Osteoblast (primary cell): ENCODE measurements at regions not wholly inside any gene's neighbourhood (a gene's known extent, or its start where the extent isn't known, plus 50 kb on each side); places are given as distances from the start of the nearest gene placed in this dataset.

ENCODE experiments used
- DNase-seq: peaks from one replicate; pipeline ENCODE4 v3.0.0; 2011; ENCODE audit warnings: low spot score, mixed read lengths; ENCODE audit not compliant: insufficient read length; ENCODE audit errors: missing footprints
- H2AFZ ChIP-seq: 2 replicates; pipeline ENCODE4 v1.6.0; 2011; ENCODE audit warnings: mild to moderate bottlenecking, low read length
- H3K27ac ChIP-seq: 2 replicates; pipeline ENCODE4 v1.5.1; 2011; ENCODE audit warnings: mild to moderate bottlenecking, low read depth, low read length, moderate library complexity
- H3K27me3 ChIP-seq: 2 replicates; pipeline ENCODE4 v1.6.0; 2012; ENCODE audit warnings: mild to moderate bottlenecking, control low read depth, inconsistent platforms, low read length, moderate library complexity; ENCODE audit not compliant: insufficient read depth
- H3K36me3 ChIP-seq: 2 replicates; pipeline ENCODE4 v1.5.1; 2011; ENCODE audit warnings: mild to moderate bottlenecking, low read length, control low read depth, moderate library complexity; ENCODE audit not compliant: insufficient read depth
- H3K4me1 ChIP-seq: 2 replicates; pipeline ENCODE4 v1.5.1; 2011; ENCODE audit warnings: mild to moderate bottlenecking, low read length, control low read depth, moderate library complexity; ENCODE audit not compliant: insufficient read depth
- H3K4me2 ChIP-seq: 2 replicates; pipeline ENCODE4 v1.6.0; 2011; ENCODE audit warnings: mild to moderate bottlenecking, low read length; ENCODE audit not compliant: insufficient read depth
- H3K4me3 ChIP-seq: fragments of 200-600 bp; sonication (generic); 3 replicates; pipeline ENCODE4 v1.5.1; 2012; ENCODE audit warnings: mild to moderate bottlenecking, low read length, inconsistent platforms; ENCODE audit not compliant: insufficient read depth
- H3K79me2 ChIP-seq: 2 replicates; pipeline ENCODE4 v1.6.0; 2012; ENCODE audit warnings: mild to moderate bottlenecking, low read length, control low read depth, inconsistent platforms; ENCODE audit not compliant: insufficient read depth
- H3K9me3 ChIP-seq: 2 replicates; pipeline ENCODE4 v1.5.1; 2011; ENCODE audit warnings: low read depth, low read length, control low read depth
- H4K20me1 ChIP-seq: 2 replicates; pipeline ENCODE4 v1.6.0; 2012; ENCODE audit warnings: mild to moderate bottlenecking, low read length, control low read depth; ENCODE audit not compliant: insufficient read depth
- CTCF ChIP-seq: IDR thresholded peaks from 2 replicates; pipeline ENCODE4 v1.5.1; 2011; ENCODE audit warnings: mild to moderate bottlenecking, low read depth, low read length, moderate library complexity; ENCODE audit errors: extremely low read depth

GRCh38 chr18:51647346-51647745 is 449.9 kb upstream of the MEX3C start:
- Histone ChIP-seq H3K79me2 (no peaks in the 10 kb centered on the region), H3K4me2 (no peak overlapping the region), H4K20me1 (no peaks in the 10 kb centered on the region), H3K36me3 (no peaks in the 10 kb centered on the region), H3K4me3 (no peak overlapping the region), H3K27me3 (no peaks in the 10 kb centered on the region), H3K27ac (no peak overlapping the region), H3K9me3 (peaks cover 3% of the 10 kb centered on the region), H2AFZ (no peak overlapping the region), H3K4me1 (no peaks in the 10 kb centered on the region)
- TF ChIP-seq CTCF: no peak
- no peak for DNase-seq

GRCh38 chr18:51647942-51648341 is 450.5 kb upstream of the MEX3C start:
- no peak for DNase-seq
- H3K36me3 ChIP-seq: no peaks in the 10 kb centered on the region
- H3K4me2 ChIP-seq: no peak overlapping the region
- H2AFZ ChIP-seq: no peak overlapping the region
- no peak for TF ChIP-seq CTCF
- peaks cover 3% of the 10 kb centered on the region for H3K9me3 ChIP-seq
- no peak overlapping the region for H3K4me3 ChIP-seq
- no peak overlapping the region for H3K27ac ChIP-seq
- H3K79me2 ChIP-seq: no peaks in the 10 kb centered on the region
- H3K27me3 ChIP-seq: no peaks in the 10 kb centered on the region
- H4K20me1 ChIP-seq: no peaks in the 10 kb centered on the region
- no peaks in the 10 kb centered on the region for H3K4me1 ChIP-seq

GRCh38 chr18:51649796-51650195 is 452.3 kb upstream of the MEX3C start:
- H3K9me3 ChIP-seq: peaks cover 3% of the 10 kb centered on the region
- H3K4me3 ChIP-seq: no peak overlapping the region
- no peak overlapping the region for H2AFZ ChIP-seq
- no peaks in the 10 kb centered on the region for H3K27me3 ChIP-seq
- H3K4me2 ChIP-seq: no peak overlapping the region
- no peaks in the 10 kb centered on the region for H3K79me2 ChIP-seq
- H4K20me1 ChIP-seq: no peaks in the 10 kb centered on the region
- H3K27ac ChIP-seq: no peak overlapping the region
- H3K36me3 ChIP-seq: no peaks in the 10 kb centered on the region
- no peak for DNase-seq
- no peaks in the 10 kb centered on the region for H3K4me1 ChIP-seq
- no peak for TF ChIP-seq CTCF

- Histone ChIP-seq H3K27ac (no peak overlapping the region), H3K4me3 (no peak overlapping the region), H4K20me1 (no peaks in the 10 kb centered on the region), H3K27me3 (no peaks in the 10 kb centered on the region), H3K79me2 (no peaks in the 10 kb centered on the region), H3K36me3 (no peaks in the 10 kb centered on the region), H2AFZ (no peak overlapping the region), H3K4me2 (no peak overlapping the region), H3K4me1 (no peaks in the 10 kb centered on the region), H3K9me3 (peaks cover under 1% of the 10 kb centered on the region)
- no peak for DNase-seq
- TF ChIP-seq CTCF: no peak
Observed at GRCh38 chr18:51651761-51652160, 454.3 kb upstream of the MEX3C start.
